Right lobe of liver (tissue), 6 donors: ENCODE measurements at regions not wholly inside any gene's neighbourhood (a gene's known extent, or its start where the extent isn't known, plus 50 kb on each side); places are given as distances from the start of the nearest gene placed in this dataset.
A peak's percentile ranks its signal among the peaks of the same experiment; 100 is the strongest.

Experiments
- ATAC-seq, 4 donors: fragments of 200-7000 bp; cut with Tn5 transposase; one replicate each; pipeline ENCODE4 v1.9.1; 2020; ENCODE audit warnings: mild to moderate bottlenecking in 4 of 4, moderate library complexity in 4 of 4
- DNase-seq, 3 donors: peaks; one replicate each; pipeline ENCODE4 v3.0.0-alpha.2; 2020
- H3K27ac ChIP-seq, 3 donors: fragments of 200-600 bp; one replicate each; pipeline ENCODE4 v1.8.0; 2022
- H3K27me3 ChIP-seq, 2 donors: fragments of 200-600 bp; one replicate each; pipeline ENCODE4 v1.8.0; 2022
- H3K36me3 ChIP-seq, 4 donors: fragments of 200-600 bp; sonication (generic) in 1 of 4; one replicate each; pipeline versions ENCODE4 v1.5.1 to v1.8.0; 2017 to 2022; ENCODE audit warnings: control low read depth in 1 of 4
- H3K4me1 ChIP-seq, 4 donors: fragments of 200-600 bp; sonication (generic) in 1 of 4; one replicate each; pipeline versions ENCODE4 v1.5.1 to v1.8.0; 2017 to 2022; ENCODE audit warnings: control low read depth in 1 of 4
- H3K4me3 ChIP-seq, 3 donors: fragments of 200-600 bp; one replicate each; pipeline ENCODE4 v1.8.0; 2022
- H3K9me3 ChIP-seq, 4 donors: fragments of 200-600 bp; sonication (generic) in 1 of 4; one replicate each; pipeline versions ENCODE4 v1.5.1 to v1.8.0; 2017 to 2022; ENCODE audit warnings: control low read depth in 1 of 4
- POLR2A ChIP-seq: fragments of 450-650 bp; IDR thresholded peaks from one replicate; pipeline ENCODE4 v1.6.1; 2017; ENCODE audit warnings: antibody characterized with exemption, mild to moderate bottlenecking
- WGBS: methylation state at CpG from one replicate; pipeline ENCODE4 v1.1.6; 2018; ENCODE audit warnings: low coverage, low lambda C conversion rate; ENCODE audit not compliant: insufficient coverage; ENCODE audit errors: missing lambda C conversion rate; 5-methylcytosine and 5-hydroxymethylcytosine counted together
- intact Hi-C, 2 donors: fragments of 100-400 bp; cut with DNase I; formaldehyde crosslinking; loops; one replicate each; pipeline versions ENCODE4 v1.11.2 to v1.14.1; 2022
- TF ChIP-seq, protein P1 (sequence below), 4 donors: fragments of 200-600 bp in 3 of 4; fragments of 450-650 bp in 1 of 4; IDR thresholded peaks; one replicate each; pipeline versions ENCODE4 v1.5.1 to v1.8.0; 2016 to 2022; ENCODE audit warnings: antibody characterized with exemption in 4 of 4, mild to moderate bottlenecking in 2 of 4
- donor health status: DM: no; HTN: yes; CAD: no.
- donor health status: DM: no; HTN: no; CAD: no.
- donor health status: DM: no; HTN: no; CAD: no.
- donor health status: DM: no; HTN: yes; CAD: no.
- donor health status: DM: no; HTN: yes; CAD: no.

GRCh38 chr17:77055453-77055852, 85.3 kb upstream of the SEC14L1 start:
- no peaks in the 10 kb centered on the region for H3K27me3 ChIP-seq
- H3K4me1 ChIP-seq: no peaks in the 10 kb centered on the region
- DNase-seq (no peak), ATAC-seq (no peak)
- 43% methylated on average over 2 of the region's 7 CpGs for WGBS
- TF ChIP-seq POLR2A: no peak
- TF ChIP-seq, protein P1, sequence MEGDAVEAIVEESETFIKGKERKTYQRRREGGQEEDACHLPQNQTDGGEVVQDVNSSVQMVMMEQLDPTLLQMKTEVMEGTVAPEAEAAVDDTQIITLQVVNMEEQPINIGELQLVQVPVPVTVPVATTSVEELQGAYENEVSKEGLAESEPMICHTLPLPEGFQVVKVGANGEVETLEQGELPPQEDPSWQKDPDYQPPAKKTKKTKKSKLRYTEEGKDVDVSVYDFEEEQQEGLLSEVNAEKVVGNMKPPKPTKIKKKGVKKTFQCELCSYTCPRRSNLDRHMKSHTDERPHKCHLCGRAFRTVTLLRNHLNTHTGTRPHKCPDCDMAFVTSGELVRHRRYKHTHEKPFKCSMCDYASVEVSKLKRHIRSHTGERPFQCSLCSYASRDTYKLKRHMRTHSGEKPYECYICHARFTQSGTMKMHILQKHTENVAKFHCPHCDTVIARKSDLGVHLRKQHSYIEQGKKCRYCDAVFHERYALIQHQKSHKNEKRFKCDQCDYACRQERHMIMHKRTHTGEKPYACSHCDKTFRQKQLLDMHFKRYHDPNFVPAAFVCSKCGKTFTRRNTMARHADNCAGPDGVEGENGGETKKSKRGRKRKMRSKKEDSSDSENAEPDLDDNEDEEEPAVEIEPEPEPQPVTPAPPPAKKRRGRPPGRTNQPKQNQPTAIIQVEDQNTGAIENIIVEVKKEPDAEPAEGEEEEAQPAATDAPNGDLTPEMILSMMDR (IDR thresholded peaks at IDR 0.05): no peak
- no peak overlapping the region for H3K27ac ChIP-seq
- H3K36me3 ChIP-seq: no peaks in the 10 kb centered on the region
- H3K9me3 ChIP-seq: no peaks in the 10 kb centered on the region
- no peak overlapping the region for H3K4me3 ChIP-seq
- intact Hi-C loops: loop anchor here (5.0 kb wide), 2 partner anchors 183 to 188 kb away; partner anchors contain the start of gene MGAT5B (in 1 of the 2)

- 26% methylated on average over 5 of the region's 5 CpGs for WGBS
- Histone ChIP-seq H3K4me3 (no peak overlapping the region), H3K36me3 (no peaks in the 10 kb centered on the region), H3K9me3 (no peaks in the 10 kb centered on the region), H3K4me1 (no peaks in the 10 kb centered on the region), H3K27me3 (no peaks in the 10 kb centered on the region), H3K27ac (no peak overlapping the region)
- intact Hi-C loops: loop anchor here (5.0 kb wide), 2 partner anchors 186 to 191 kb away; partner anchors contain the start of gene MGAT5B (in 1 of the 2)
- DNase-seq: no peak
- no peak for ATAC-seq
- no peak for TF ChIP-seq POLR2A
- TF ChIP-seq, protein P1 (IDR thresholded peaks at IDR 0.05): no peak
Measured at GRCh38 chr17:77058016-77058415, 82.8 kb upstream of the SEC14L1 start.

- 61% methylated on average over 10 of the region's 10 CpGs for WGBS
- H3K4me1 ChIP-seq: no peaks in the 10 kb centered on the region
- H3K27me3 ChIP-seq: no peaks in the 10 kb centered on the region
- H3K36me3 ChIP-seq: no peaks in the 10 kb centered on the region
- DNase-seq: no peak
- no peak overlapping the region for H3K4me3 ChIP-seq
- no peaks in the 10 kb centered on the region for H3K9me3 ChIP-seq
- intact Hi-C loops: no loop called here
- ATAC-seq: peak in 1 of 4 donors; percentile 18
- no peak for TF ChIP-seq POLR2A
- TF ChIP-seq, protein P1 (IDR thresholded peaks at IDR 0.05): no peak
- H3K27ac ChIP-seq: no peak overlapping the region
Measured at GRCh38 chr17:77061669-77062068, 79.1 kb upstream of the SEC14L1 start.

DNA sequence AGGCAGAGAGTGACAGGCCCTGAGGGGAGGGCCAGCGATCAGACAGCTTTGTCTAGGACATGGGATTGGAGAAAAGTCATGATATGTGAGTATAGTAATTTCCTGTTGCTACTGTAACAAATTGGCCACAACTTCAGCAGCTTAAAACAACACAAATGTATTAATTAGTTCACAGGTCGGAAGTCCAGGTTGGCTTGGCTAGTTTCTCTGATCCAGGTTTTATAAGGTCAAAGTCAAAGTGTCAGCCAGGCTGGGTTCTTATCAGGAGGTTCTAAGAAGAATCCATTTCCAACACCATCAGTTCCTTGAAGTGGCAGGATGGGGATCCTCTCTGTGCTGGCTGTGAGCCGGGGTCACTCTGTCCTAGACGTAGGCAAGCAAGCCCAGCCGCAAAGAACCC, 76.2 kb upstream of the SEC14L1 start:
- TF ChIP-seq POLR2A: no peak
- TF ChIP-seq, protein P1 (IDR thresholded peaks at IDR 0.05): no peak
- ATAC-seq (no peak), DNase-seq (no peak)
- intact Hi-C loops: no loop called here
- Histone ChIP-seq H3K27me3 (no peaks in the 10 kb centered on the region), H3K9me3 (no peaks in the 10 kb centered on the region), H3K4me1 (no peaks in the 10 kb centered on the region), H3K27ac (no peak overlapping the region), H3K36me3 (no peaks in the 10 kb centered on the region), H3K4me3 (no peak overlapping the region)
- 81% methylated on average over 4 of the region's 5 CpGs for WGBS

GRCh38 chr17:77066165-77066564, 74.6 kb upstream of the SEC14L1 start:
- no peaks in the 10 kb centered on the region for H3K27me3 ChIP-seq
- WGBS: no CpG with 5 or more reads among the region's 2 CpGs
- no peaks in the 10 kb centered on the region for H3K36me3 ChIP-seq
- TF ChIP-seq POLR2A: no peak
- TF ChIP-seq, protein P1 (IDR thresholded peaks at IDR 0.05): no peak
- H3K4me1 ChIP-seq: no peaks in the 10 kb centered on the region
- peak in 1 of 4 donors; percentile 40 for ATAC-seq
- no peak for DNase-seq
- no peak overlapping the region for H3K4me3 ChIP-seq
- intact Hi-C loops: no loop called here
- no peaks in the 10 kb centered on the region for H3K9me3 ChIP-seq
- H3K27ac ChIP-seq: no peak overlapping the region
